22Rv1 (cell line): ENCODE measurements at regions not wholly inside any gene's neighbourhood (a gene's known extent, or its start where the extent isn't known, plus 50 kb on each side); places are given as distances from the start of the nearest gene placed in this dataset.
"Not testable (repeated sequence)": the region's sequence is repeated elsewhere in the genome, so short reads cannot be mapped to it uniquely, and the experiment has no call there.

Experiments
- H3K27ac ChIP-seq: fragments of 450-650 bp; 2 replicates; pipeline ENCODE4 v1.5.1; 2017
- CTCF ChIP-seq: fragments of 450-650 bp; IDR thresholded peaks from 2 replicates; pipeline ENCODE4 v1.5.1; 2017; ENCODE audit warnings: mild to moderate bottlenecking
- ZFX ChIP-seq: fragments of 450-650 bp; IDR thresholded peaks from 2 replicates; pipeline ENCODE4 v1.6.1; 2017; ENCODE audit warnings: antibody characterized with exemption, borderline replicate concordance

GRCh38 chr4:135408109-135408508 is 1206.5 kb upstream of the PABPC4L start:
- no peak overlapping the region for H3K27ac ChIP-seq
- TF ChIP-seq CTCF (no peak), ZFX (no peak)

- not testable (repeated sequence) for H3K27ac ChIP-seq
These were observed 1205.0 kb upstream of the PABPC4L start for GRCh38 chr4:135406597-135406996.

- TF ChIP-seq CTCF = no peak
- TF ChIP-seq ZFX = no peak
- no peak overlapping the region for H3K27ac ChIP-seq
These were observed 1184.4 kb upstream of the PABPC4L start for GRCh38 chr4:135385830-135386581.

GRCh38 chr4:135383356-135384288 is 1182.0 kb upstream of the PABPC4L start:
- no peak overlapping the region for H3K27ac ChIP-seq
- no peak for TF ChIP-seq CTCF
- TF ChIP-seq ZFX = no peak

GRCh38 chr4:135382280-135382959 is 1180.8 kb upstream of the PABPC4L start:
- TF ChIP-seq CTCF (no peak), ZFX (no peak)
- no peak overlapping the region for H3K27ac ChIP-seq

GRCh38 chr4:135372131-135372530 is 1170.5 kb upstream of the PABPC4L start:
- no peak overlapping the region for H3K27ac ChIP-seq
- TF ChIP-seq CTCF = no peak
- no peak for TF ChIP-seq ZFX

GRCh38 chr4:135371137-135371536 is 1169.5 kb upstream of the PABPC4L start:
- TF ChIP-seq ZFX (no peak), CTCF (peak; percentile 64)

More at GRCh38 chr4:135371137-135371536, 1169.5 kb upstream of the PABPC4L start:
- H3K27ac ChIP-seq = no peak overlapping the region
